ENCODE measurements at regions not wholly inside any gene's neighbourhood (a gene's known extent, or its start where the extent isn't known, plus 50 kb on each side); places are given as distances from the start of the nearest gene placed in this dataset.
"Not testable (repeated sequence)": the region's sequence is repeated elsewhere in the genome, so short reads cannot be mapped to it uniquely, and the experiment has no call there.

DNA sequence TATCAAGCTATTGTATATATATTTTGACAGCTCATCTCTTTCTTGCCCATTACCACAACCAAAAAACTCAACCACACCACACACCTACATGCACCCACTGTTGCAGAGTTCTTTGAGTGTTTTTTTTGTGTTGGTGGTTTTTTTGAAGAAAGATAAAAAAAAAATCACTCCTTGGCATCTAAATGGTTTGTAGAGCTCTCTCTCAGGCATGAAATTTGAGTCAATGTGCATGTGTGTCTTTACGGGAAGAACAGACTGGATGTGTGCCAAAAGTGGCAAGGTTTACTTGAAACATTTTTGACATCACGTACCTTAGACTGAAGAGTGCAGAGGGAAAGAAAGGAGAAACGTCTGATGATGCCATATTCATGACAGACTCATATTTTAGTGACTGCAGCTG, 154.2 kb downstream of the FHIP1A start:
- no peak for DNase-seq

DNA sequence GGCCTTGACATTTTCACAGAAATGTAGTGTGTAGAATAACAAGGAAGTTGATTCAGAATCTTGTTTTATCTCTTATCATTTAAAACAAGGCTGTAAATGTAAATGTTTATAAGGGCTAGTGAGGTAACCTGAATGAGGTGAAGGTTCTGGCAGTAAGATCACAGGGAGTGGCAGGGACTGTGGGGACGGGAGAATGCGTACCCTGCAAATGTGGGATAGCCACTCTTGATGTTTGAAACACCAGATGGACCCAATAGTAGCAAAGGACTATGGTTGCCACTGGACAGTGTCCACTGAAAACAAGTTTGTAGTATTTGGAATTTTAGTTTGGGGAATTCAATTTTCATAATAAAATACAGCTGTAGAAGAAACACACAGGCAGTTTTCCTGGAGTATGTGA, 155.3 kb downstream of the FHIP1A start:
- DNase-seq, result no peak

DNA sequence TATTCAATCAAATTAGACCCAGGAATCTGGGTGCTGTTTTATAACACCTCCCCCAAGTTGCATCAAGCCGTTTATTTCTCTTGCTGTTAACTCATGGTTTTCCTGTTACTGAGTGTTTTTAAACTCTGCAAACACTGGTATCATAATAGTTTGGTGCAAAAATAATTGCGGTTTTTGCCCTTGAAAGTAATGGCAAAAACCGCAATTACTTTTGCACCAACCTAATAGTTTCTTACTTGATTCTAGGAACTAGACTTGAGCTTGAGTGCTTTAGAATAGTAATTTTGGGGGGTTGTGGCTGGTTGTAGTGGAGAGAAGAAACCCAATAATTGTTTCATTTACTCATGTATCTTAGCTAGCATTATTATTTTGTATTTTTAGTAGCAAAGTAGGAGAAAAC, 156.6 kb downstream of the FHIP1A start:
- no peak for DNase-seq

DNA sequence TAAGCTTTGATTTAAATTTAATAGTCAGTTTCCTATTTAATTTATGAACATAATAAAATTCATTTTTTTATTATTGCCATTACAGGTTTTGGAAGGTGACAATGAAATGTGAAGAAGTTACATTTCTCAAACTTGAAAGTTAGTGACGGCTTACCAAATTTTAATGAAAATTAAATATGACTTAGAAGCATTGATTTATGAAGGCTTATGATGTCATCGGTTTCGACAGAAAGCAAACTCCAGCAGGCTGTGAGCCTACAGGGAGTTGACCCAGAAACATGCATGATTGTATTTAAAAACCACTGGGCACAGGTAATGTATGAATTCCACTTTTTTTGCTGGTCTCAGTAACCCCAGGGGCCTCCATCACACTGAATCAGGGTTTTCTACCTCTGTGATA, 157.1 kb downstream of the FHIP1A start:
- no peak for DNase-seq

DNA sequence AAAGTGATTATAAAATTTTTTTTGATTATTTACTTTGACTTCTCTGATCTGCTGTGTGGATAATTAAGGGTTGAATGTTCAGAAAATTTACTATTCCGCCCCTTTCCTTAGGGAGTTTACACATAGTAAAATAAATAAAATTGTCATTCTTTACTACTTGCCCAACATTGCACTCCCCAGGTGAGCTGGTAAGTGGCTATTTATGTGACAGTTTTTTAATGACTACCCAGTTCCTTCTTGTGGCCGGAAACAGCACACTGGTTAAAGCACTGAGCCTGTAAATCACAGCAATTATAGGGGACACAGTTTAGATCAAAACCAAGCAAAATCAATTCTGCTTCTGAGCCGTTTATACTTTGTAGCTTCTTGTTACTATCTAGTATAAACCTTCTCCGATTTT, 158.1 kb downstream of the FHIP1A start:
- DNase-seq, result no peak

DNA sequence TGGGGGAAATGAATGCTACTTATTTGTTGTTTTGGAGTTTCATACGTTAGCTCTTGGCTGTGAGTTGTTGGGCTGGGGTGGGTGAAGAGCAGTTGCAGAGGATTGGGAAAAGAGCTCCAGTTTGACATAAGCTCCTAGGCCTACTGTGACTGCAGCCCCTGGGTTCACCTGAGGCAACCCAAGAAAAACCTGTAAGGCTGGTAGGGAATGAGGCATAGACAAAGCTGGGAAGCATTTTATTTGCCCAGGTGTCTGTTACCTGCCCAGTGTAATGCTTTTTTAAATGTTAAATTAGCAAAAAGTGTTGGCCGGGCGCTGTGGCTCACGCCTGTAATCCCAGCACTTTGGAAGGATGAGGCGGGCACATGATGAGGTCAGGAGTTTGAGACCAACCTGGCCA, 160.0 kb downstream of the FHIP1A start:
- no peak for DNase-seq

DNA sequence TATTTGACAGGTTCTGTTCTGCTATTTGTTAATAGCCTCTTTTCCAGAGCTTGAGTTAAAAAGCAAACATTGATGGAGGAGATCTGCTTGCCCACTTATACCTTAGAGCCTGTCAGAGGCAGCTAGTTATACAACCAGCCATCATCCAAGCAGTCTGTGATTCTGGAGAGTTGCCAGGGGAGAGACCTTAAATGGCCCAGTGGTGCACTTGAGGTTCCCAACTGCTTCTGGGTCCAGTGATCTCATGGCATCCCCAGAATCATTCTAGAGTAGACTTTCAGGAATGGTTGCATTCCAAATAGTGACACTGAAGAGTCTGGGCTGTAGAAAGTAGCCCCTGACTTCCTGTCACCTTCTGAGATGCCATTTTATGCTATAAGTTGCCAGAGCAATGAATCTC, 160.7 kb downstream of the FHIP1A start:
- DNase-seq, result no peak

DNA sequence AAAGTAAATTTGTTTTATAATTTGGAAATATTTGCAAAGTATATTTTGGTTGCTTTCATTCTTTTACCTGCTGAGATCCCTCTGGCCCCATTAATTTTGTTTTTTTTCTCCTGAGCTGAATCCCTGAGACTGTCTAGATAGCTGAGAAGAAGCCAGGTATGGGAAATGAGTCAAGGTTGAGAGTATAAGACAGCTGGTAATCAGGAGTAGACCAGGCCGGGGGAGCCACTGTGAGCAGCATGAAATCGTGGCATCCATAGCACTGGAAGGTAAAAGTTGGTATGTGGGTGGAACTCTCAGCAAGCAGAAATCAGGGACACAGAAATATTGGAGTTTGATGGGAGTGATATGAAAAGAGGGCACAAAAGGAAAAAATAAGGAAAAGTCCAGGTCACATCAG, 164.5 kb downstream of the FHIP1A start:
- DNase-seq, result no peak

DNA sequence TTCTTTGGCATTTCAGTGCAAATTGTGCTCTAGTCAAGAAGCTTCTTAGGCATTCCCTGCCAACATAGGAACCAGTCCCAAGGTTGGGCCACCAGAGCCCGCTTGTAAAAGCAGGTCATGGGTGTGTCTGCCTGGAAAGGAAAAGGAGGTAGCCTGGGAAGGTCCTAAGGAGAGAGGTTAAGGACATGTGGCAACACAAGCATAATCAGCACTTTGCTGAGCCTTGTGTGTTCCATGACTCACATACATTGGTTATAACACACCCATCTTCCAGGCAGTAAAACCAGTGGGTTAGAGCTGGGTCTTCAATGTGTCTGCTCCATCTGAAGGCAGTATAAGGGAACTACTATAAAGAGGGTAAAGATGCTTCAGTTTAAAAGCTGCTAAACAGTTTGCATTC, 165.0 kb downstream of the FHIP1A start:
- no peak for DNase-seq

DNA sequence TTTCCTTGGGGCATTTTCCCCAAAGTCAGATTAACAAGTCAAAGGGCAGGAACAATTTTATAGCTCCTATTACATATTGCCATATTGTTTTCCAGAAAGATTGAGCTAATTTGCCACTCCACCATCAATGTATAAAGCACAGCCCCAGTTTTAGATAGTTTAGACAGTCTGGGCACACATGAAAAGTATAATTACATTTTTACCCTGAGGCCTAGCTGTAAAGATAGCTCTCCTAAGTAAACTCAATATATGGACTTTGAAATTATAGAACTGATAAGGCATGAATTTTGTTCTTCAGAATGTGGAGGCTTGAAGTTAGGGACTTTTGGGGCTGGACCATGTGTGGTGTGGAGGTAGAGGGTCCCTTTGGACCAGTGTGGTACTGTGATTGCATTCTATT, 166.0 kb downstream of the FHIP1A start:
- DNase-seq, result no peak

DNA sequence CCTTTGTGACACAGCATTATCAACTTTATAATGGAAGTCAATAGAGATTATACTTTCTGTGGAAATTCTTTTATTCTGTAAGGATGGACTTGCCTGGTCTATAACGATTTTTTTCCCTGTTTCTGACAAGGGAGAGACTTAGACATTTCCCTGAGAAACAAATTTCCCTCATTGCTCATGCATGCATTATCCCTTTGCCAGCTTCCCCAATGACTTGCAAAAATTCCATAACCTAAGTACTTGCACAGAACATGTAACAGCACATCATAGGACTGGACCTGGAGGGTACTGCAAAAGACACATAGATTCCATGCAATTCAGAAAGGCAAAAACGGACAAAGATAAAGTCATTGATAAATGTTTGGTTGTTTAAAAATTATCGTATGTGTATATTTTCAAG, 166.7 kb downstream of the FHIP1A start:
- DNase-seq, result no peak

DNA sequence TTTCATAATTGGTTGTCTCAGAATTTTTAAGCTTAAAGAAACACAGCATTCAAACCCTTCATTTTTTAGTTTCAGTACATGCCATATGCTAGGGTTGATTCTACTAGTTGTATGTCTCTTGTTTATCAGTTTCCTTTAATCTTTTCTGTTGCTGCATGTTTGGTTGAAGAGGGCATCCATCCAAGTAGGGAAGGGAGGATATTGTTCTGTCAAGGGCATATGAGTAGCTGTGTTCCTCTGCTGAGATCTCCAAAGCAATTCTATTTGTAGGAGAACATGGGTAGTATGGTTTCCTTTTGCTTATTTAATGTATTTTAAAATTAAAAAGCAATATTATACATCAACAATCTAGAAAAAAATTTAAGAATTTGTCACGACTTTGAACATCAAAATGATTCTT, 167.7 kb downstream of the FHIP1A start:
- DNase-seq, result no peak

DNA sequence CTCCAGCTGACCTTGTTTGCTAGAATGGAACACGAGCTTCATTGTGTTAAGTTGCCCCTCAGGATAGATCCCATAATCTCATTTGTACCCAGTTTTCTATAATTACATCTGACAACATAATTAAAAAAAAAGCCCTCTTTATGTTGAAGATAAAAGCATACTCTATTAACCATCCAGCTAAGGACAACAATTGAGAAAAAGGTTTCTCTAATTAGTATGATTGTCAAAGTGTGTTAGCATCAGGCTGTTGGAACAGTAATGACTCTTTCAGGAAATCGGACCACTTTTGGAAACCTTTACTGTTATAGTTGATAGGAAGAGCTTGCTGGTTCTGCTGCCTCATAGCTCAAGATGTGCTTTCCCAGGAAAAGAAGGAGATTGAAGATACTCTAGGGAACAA, 172.6 kb downstream of the FHIP1A start:
- DNase-seq, result no peak

DNA sequence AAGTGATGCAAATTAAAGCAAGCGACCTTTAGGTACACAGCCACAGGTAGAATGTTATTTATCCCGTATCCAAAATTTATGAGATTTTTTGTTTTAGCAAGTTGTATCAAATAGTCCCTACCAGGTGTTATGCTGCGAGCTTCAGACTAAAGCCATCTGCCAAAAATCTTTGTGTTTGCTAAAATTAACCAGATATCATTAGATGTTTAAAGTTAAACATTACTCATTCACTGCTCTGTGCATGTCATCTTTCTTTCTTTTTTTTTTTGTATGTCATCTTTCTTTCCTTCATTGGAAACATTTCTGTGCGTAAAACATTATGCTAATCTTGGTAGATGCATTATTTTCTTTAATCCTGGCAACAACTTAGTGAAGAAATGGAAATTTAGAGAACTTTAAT, 173.1 kb downstream of the FHIP1A start:
- DNase-seq, result no peak

DNA sequence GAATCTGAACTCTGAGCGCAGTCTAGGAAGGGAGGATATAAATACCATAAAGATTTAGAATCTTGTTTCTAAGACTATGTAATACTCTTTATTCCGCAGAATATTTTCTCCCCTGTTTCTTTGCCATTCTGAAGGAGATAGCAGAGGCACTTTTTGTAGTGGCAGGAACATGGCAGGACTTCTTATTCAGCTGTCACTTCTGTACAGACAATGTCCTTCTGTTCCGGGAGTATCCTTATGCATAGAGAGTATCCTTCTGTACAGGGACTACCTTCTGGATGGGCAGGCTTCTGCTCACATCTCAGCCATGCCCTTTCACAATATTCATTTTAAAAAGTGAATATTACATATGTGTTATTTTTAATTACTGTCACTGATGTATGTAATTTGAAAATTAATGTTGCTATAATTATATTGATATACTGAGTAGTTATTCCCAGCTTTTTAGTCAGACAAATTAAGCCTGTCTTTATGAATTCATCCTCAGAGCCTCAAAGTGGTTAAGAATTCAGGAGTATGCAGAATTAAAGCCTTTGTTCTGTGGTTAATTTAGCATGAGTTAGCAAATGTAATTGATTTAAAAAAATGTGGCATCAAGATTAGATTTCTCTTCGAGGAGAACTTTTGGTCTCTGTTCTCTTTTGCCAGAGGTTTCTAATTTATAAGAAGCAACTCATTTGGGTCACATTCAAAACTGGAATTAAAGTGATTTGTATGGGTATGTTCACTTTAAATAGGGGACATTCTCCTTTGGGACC, 174.4 kb downstream of the FHIP1A start:
- DNase-seq, result no peak

DNA sequence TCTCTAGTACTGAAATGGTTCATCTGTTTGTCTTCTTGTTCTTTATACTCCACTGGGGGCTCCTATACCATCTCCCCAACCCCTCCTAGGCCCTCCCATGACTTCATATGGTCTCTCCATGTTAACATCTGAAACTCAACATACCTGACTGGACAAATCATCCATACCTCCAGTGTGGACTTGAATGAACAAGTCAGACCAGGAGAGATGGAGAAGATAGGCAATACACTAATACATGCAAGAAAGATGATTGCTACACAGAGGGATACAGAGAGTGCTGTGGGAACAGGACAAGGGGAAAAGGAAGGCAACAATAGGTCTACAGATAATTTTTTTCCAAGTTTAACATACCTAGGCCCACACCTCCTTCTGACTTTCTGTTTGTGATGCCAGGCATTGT, 175.1 kb downstream of the FHIP1A start:
- no peak for DNase-seq

DNA sequence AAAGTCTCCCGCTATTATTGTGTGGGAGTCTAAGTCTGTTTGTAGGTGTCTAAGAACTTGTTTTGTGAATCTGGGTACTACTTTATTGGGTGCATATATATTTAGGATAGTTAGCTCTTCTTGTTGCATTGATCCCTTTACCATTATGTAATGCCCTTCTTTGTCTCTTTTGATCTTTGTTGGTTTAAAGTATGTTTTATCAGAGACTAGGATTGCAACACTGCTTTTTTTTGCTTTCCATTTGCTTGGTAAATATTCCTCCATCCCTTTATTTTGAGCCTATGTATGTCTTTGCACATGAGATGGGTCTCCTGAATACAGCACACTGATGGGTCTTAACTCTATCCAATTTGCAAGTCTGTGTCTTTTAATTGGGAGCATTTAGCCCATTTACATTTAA, 165.2 kb downstream of the GATB start:
- not testable (repeated sequence) for DNase-seq

DNA sequence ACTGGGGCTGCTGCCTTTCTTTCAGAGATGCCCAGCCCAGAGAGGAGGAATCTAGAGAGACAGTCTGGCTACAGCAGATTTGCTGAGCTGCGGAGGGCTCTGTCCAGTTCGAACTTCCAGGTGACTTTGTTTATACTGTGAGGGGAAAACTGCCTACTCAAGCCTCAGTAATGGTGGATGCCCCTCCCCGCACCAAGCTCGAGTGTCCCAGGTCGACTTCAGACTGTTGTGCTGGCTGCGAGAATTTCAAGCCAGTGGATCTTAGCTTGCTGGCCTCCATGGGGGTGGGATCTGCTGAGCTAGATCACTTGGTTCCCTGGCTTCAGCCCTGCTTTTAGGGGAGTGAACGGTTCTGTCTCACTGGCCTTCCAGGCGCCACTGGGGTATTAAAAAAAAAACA, 163.1 kb downstream of the GATB start:
- not testable (repeated sequence) for DNase-seq

DNA sequence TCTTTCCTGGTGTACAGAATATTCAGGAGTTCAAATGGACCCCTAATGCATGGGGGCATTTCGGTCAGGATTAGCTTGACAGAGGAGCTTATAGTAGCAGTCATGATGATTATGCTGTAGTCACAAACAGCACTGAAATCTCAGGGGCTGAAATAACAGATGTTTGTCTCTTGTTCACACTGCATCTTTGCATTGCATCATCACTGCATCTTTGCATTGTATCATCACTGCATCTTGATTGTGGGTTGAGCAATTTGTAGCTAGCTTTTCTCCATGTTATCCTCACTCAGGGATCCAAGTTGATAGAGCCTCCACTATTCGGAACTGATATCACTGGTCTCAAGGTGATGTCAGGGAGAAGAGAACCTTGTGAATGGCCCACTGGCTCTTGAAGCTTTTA, 160.9 kb downstream of the GATB start:
- no peak for DNase-seq

DNA sequence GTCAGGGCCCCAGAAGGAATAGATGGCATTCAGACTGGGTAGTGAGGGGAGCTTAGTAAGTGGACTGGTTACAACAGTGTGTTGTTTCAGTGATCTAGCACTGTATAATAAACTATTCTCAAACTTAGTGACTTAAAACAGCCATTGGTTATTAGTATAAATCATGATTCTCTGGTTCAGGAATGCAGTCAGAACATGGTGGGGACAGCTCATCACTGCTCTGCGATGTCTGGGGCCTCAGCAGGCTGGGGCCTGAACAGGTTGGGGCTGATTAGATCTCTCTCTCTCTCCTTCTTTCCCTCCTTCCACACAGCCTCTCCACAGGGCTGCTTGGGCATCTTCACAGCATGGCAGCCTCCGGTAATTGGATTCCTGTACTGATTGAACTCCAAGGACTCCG, 160.4 kb downstream of the GATB start:
- DNase-seq, result no peak

DNA sequence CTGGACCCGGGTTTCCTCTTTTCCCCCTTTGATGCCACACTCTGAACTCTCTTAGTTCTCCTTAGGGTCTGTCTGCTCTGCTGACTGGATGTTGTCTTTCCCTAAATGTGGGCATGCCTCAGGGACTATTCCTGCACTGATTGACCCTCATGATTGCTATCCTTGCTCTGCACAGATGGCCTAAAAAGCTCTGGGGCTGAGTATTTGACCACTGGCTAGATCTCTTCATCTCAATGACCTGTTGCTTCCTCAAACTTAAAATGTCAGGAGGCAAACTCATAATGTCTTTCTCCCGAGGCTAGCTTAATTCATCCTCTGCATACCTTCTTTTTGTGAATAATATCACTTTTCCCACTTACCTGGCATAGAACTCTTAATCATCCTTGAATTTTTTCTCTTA, 157.4 kb downstream of the GATB start:
- no peak for DNase-seq

DNA sequence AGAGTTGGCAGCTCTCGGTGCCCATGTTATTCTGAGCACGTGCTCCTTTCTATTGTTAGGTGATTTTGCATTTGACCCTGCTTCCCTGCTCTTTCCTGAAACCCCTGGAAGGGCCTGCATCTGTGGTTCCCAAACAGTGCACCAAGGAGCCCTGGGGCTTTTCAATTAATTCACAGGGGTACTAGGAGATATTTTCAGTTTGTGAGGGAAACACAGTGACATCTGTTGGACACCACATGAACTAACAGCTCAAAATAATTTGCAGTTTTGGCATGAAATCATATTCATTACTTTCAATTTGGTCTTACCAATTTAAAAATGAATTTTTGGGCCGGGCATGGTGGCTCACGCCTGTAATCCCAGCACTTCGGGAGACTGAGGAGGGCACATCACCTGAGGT, 156.6 kb downstream of the GATB start:
- DNase-seq, result peak; percentile 9

DNA sequence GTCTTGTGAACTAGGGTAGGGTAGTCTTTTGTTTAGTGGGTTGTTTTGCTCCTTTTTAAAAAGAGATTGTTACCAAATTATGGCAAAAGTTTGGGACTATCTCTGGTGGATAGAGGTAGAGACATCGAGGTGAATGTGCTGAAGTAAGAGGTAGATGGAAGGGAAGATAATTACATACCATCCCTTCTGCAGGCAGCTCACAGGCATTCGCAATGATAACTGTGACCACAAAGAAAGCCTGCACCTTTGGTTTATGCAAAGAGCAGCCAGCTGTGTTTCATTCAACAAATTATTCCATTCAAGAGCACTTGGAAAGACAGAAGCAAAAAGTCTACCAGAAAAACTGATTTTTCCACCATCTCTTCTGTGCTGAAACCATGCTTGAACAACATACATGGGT, 155.6 kb downstream of the GATB start:
- DNase-seq, result no peak

DNA sequence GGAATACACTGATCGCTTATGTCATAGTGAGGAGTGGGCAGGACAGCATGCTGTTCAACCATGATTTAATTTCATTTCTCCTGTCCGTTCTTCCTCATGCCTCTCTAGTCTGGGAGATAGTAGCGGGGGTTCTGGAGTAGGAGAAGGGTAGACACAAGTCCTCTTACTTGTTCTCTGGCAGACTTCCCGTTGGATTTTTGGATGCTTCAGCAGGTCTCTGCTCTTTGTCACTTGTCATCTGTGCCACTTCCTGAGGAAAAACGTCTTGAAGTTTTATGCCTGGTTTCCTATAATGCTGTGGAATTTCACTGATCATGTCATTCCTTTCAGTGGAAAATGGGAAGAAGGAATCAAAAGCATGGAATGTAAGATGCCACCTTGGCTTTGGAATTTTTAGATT, 154.7 kb downstream of the GATB start:
- no peak for DNase-seq

DNA sequence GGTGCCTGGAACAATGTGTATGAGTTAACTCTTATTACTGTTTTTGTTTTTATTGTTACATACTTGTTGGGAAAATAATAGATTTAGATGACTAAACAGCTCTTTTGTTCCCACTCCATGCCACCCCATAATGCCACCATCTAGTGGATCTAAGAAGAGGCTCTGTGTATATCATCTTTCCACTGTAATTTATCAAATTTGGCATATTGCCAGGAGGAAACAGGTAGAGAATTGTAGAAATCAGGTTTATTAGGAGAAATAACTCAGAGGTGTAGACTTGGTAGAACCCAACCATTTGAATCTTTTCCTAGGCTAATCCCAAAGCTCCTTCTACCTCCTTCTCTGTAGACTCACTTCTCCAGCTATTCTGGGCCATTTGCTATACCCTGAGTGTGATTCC, 150.6 kb downstream of the GATB start:
- no peak for DNase-seq

DNA sequence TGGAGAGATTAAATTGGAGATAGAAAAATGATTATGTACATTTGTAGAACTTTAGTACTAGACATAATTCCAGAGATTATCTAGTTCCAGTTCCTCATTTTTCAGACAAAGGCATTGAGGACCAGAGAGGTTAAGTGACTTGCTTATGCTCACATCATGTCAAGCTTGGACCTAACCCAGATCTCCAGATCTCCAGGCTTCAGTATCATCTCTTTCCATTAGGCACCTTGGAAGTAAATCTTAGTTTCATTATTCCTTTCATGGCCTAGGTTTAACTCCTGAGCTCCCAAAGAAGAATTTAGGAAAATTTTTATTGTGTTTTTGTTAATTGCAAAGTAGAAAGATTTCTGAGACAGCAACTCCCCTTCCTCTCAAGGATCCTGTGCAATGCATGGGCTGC, 148.8 kb downstream of the GATB start:
- no peak for DNase-seq
